Lung (tissue), 12 donors: ENCODE measurements at regions not wholly inside any gene's neighbourhood (a gene's known extent, or its start where the extent isn't known, plus 50 kb on each side); places are given as distances from the start of the nearest gene placed in this dataset. TPM values are rescaled to one million over a fixed set of nuclear protein-coding genes. Genes with fewer than 3 reads are reported as not detected.

ENCODE experiments used
- ATAC-seq: fragments of 200-7000 bp; cut with Tn5 transposase; one replicate; pipeline ENCODE4 v1.9.1; 2020; ENCODE audit warnings: moderate number of reproducible peaks; ENCODE audit not compliant: insufficient read depth, low FRiP score
- DNase-seq, 3 donors: peaks; one replicate each; pipeline ENCODE4 v3.0.0-alpha.2; 2013 to 2017
- H3K27ac ChIP-seq, 2 donors: one replicate each; pipeline ENCODE4 v1.5.1; 2013; ENCODE audit warnings: mild to moderate bottlenecking in 2 of 2, moderate library complexity in 2 of 2, control low read depth in 1 of 2, inconsistent platforms in 1 of 2, low read depth in 1 of 2, low read length in 1 of 2
- H3K27me3 ChIP-seq, 3 donors: one replicate each; pipeline ENCODE4 v1.5.1; 2013; ENCODE audit warnings: low read length in 2 of 3; ENCODE audit not compliant: control insufficient read depth in 3 of 3, insufficient read depth in 3 of 3
- H3K36me3 ChIP-seq, 4 donors: one replicate each; pipeline ENCODE4 v1.5.1; 2013; ENCODE audit warnings: low read length in 4 of 4, mild to moderate bottlenecking in 1 of 4, moderate library complexity in 1 of 4; ENCODE audit not compliant: control insufficient read depth in 4 of 4, insufficient read depth in 4 of 4
- H3K4me1 ChIP-seq, 5 donors: one replicate each; pipeline ENCODE4 v1.5.1; 2013; ENCODE audit warnings: low read length in 5 of 5, mild to moderate bottlenecking in 2 of 5, moderate library complexity in 1 of 5; ENCODE audit not compliant: control insufficient read depth in 5 of 5, insufficient read depth in 5 of 5
- H3K4me3 ChIP-seq: one replicate; pipeline ENCODE4 v1.5.1; 2013; ENCODE audit warnings: mild to moderate bottlenecking, control low read depth, moderate library complexity
- H3K9ac ChIP-seq, 2 donors: one replicate each; pipeline ENCODE4 v1.5.1; 2013; ENCODE audit warnings: low read length in 2 of 2, control low read depth in 1 of 2; ENCODE audit not compliant: insufficient read depth in 1 of 2
- H3K9me3 ChIP-seq, 4 donors: one replicate each; pipeline ENCODE4 v1.5.1; 2013; ENCODE audit warnings: low read length in 3 of 4, mild to moderate bottlenecking in 1 of 4, moderate library complexity in 1 of 4; ENCODE audit not compliant: control insufficient read depth in 4 of 4, insufficient read depth in 3 of 4
- WGBS, 2 donors: extraction: QIAGEN DNeasy Blood & Tissue Kit; methylation state at CpG; one replicate each; pipeline ENCODE4 v1.1.7; 2013; 5-methylcytosine and 5-hydroxymethylcytosine counted together
- small RNA-seq: library from RNA; depleted of rRNA; stranded (forward); fragments of <200 nt; gene quantifications from one replicate; pipeline ENCODE3, GENCODE V24; 2014; ENCODE audit warnings: low replicate concordance
- TF ChIP-seq, protein P1 (sequence below): IDR thresholded peaks from 2 replicates; pipeline ENCODE4 v1.5.1; 2012; ENCODE audit warnings: mild to moderate bottlenecking; ENCODE audit errors: control extremely low read depth, extremely low read depth
- donor health status: control.
- donor health status: control.
- donor health status: Bipolar disorder and iron deficiency.
- donor health status: healthy.
- donor health status: DM: yes; HTN: yes; CAD: no.

DNA sequence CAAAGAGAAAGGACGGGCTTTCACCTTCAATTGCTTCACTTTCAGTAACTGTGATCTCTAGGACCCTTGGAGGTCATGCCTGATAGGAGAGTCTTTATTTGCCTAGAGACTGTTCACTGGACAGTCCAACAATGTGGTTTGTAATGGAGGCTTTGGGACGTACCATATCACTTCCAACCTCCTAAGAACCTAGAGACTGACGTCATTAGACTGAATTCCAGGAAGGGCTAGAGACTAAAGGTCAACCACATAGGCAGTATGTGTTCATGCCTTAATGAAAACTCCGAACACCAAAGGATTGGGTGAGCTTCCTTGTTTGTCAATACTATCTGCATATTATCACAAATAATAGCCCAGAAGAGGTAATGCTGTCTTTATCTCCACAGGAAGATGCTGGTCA is 53.7 kb upstream of the CNTN5 start:
- no peaks in the 10 kb centered on the region for H3K27me3 ChIP-seq
- no peaks in the 10 kb centered on the region for H3K4me1 ChIP-seq
- no peak for ATAC-seq
- no peak for DNase-seq
- H3K27ac ChIP-seq: no peak overlapping the region
- H3K4me3 ChIP-seq: no peak overlapping the region
- TF ChIP-seq, protein P1, sequence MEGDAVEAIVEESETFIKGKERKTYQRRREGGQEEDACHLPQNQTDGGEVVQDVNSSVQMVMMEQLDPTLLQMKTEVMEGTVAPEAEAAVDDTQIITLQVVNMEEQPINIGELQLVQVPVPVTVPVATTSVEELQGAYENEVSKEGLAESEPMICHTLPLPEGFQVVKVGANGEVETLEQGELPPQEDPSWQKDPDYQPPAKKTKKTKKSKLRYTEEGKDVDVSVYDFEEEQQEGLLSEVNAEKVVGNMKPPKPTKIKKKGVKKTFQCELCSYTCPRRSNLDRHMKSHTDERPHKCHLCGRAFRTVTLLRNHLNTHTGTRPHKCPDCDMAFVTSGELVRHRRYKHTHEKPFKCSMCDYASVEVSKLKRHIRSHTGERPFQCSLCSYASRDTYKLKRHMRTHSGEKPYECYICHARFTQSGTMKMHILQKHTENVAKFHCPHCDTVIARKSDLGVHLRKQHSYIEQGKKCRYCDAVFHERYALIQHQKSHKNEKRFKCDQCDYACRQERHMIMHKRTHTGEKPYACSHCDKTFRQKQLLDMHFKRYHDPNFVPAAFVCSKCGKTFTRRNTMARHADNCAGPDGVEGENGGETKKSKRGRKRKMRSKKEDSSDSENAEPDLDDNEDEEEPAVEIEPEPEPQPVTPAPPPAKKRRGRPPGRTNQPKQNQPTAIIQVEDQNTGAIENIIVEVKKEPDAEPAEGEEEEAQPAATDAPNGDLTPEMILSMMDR: no peak
- no peaks in the 10 kb centered on the region for H3K36me3 ChIP-seq
- whole genome bisulfite sequencing, 2 donors: 72 to 77% methylated on average over 4 of the region's 4 CpGs
- no peak overlapping the region for H3K9ac ChIP-seq
- H3K9me3 ChIP-seq: no peaks in the 10 kb centered on the region

Small RNA genes in the stretch of these regions (small RNA-seq; reads per million reads assigned to genes)
- gene AP003730.1 (not detected), gene RNA5SP346 (not detected), gene RNA5SP347 (not detected)
